ENCODE measurements at regions not wholly inside any gene's neighbourhood (a gene's known extent, or its start where the extent isn't known, plus 50 kb on each side); places are given as distances from the start of the nearest gene placed in this dataset.
"Not testable (repeated sequence)": the region's sequence is repeated elsewhere in the genome, so short reads cannot be mapped to it uniquely, and the experiment has no call there.

GRCh38 chr1:81720256-81720655 lies 80.5 kb upstream of the ADGRL2 start:
- TF ChIP-seq CTCF, POLR2A (IDR thresholded peaks at IDR 0.05): not testable (repeated sequence)
